ENCODE measurements at regions not wholly inside any gene's neighbourhood (a gene's known extent, or its start where the extent isn't known, plus 50 kb on each side); places are given as distances from the start of the nearest gene placed in this dataset.

GRCh38 chr16:13823501-13823900 lies 96.5 kb upstream of the ERCC4 start:
- no peak for DNase-seq (ENCODE audit: low spot score)
- in situ Hi-C loops (cut with MboI; ENCODE audit: low sequenced_read_pairs, unreplicated experiment), result no loop called here
- TF ChIP-seq CTCF (IDR thresholded peaks at IDR 0.05; ENCODE audit: borderline replicate concordance, control extremely low read depth, extremely low read depth, insufficient read depth, missing control alignments), result no peak

GRCh38 chr16:13829697-13830299 lies 90.2 kb upstream of the ERCC4 start:
- TF ChIP-seq CTCF (IDR thresholded peaks at IDR 0.05; ENCODE audit: borderline replicate concordance, control extremely low read depth, extremely low read depth, insufficient read depth, missing control alignments), result no peak
- no peak for DNase-seq (ENCODE audit: low spot score)
- in situ Hi-C loops (cut with MboI; ENCODE audit: low sequenced_read_pairs, unreplicated experiment), result no loop called here

- no peak for DNase-seq (ENCODE audit: low spot score)
- in situ Hi-C loops (cut with MboI; ENCODE audit: low sequenced_read_pairs, unreplicated experiment), result no loop called here
- no peak for TF ChIP-seq CTCF (IDR thresholded peaks at IDR 0.05; ENCODE audit: borderline replicate concordance, control extremely low read depth, extremely low read depth, insufficient read depth, missing control alignments)
Measured at GRCh38 chr16:13833515-13833914, 86.4 kb upstream of the ERCC4 start.

GRCh38 chr16:13835387-13835786 lies 84.6 kb upstream of the ERCC4 start:
- no peak for DNase-seq (ENCODE audit: low spot score)
- in situ Hi-C loops (cut with MboI; ENCODE audit: low sequenced_read_pairs, unreplicated experiment), result no loop called here
- TF ChIP-seq CTCF (IDR thresholded peaks at IDR 0.05; ENCODE audit: borderline replicate concordance, control extremely low read depth, extremely low read depth, insufficient read depth, missing control alignments), result no peak

- in situ Hi-C loops (cut with MboI; ENCODE audit: low sequenced_read_pairs, unreplicated experiment), result no loop called here
- no peak for TF ChIP-seq CTCF (IDR thresholded peaks at IDR 0.05; ENCODE audit: borderline replicate concordance, control extremely low read depth, extremely low read depth, insufficient read depth, missing control alignments)
- DNase-seq (ENCODE audit: low spot score), result no peak
Measured at GRCh38 chr16:13835935-13836730, 83.8 kb upstream of the ERCC4 start.

GRCh38 chr16:13838401-13839190 lies 81.4 kb upstream of the ERCC4 start:
- in situ Hi-C loops (cut with MboI; ENCODE audit: low sequenced_read_pairs, unreplicated experiment), result no loop called here
- no peak for DNase-seq (ENCODE audit: low spot score)
- no peak for TF ChIP-seq CTCF (IDR thresholded peaks at IDR 0.05; ENCODE audit: borderline replicate concordance, control extremely low read depth, extremely low read depth, insufficient read depth, missing control alignments)
